K562 (cell line): ENCODE measurements at regions not wholly inside any gene's neighbourhood (a gene's known extent, or its start where the extent isn't known, plus 50 kb on each side); places are given as distances from the start of the nearest gene placed in this dataset.

ENCODE experiments used
- ATAC-seq: fragments of 200-7000 bp; cut with Tn5 transposase; 3 replicates; pipeline ENCODE4 v1.9.1; 2020; ENCODE audit warnings: moderate library complexity
- BruUV-seq: library from RNA; stranded (reverse); fragments of 400-500 nt; replicated peaks from 2 replicates; lab custom pipeline; 2021; lab: Mats Ljungman, UMichigan
- CTCF ChIA-PET: fragments of 300-600 bp; formaldehyde crosslinking; extraction: SDS; loops from one replicate; lab custom pipeline; 2021; ENCODE audit warnings: low intra/inter-chr PET ratio; lab: Yijun Ruan, JAX
- POLR2A ChIA-PET: fragments of 300-600, 350-650 bp; sonication (Branson Sonifier 250); formaldehyde crosslinking; extraction: SDS; loops from one replicate; lab custom pipeline; 2021; ENCODE audit warnings: antibody characterized with exemption, inconsistent platforms; lab: Yijun Ruan, JAX
- DNase-seq, 4 experiments: peaks; one replicate each; pipeline versions ENCODE4 v3.0.0 to v3.0.0-alpha.2; 2011 to 2018; ENCODE audit warnings: low spot score in 3 of 4, mixed read lengths in 3 of 4; ENCODE audit errors: extremely low read depth in 1 of 4
- FAIRE-seq: peaks from 2 replicates; lab custom pipeline; 2011; peaks lifted over from hg19 to GRCh38; lab: Jason Lieb, UNC
- H2AFZ ChIP-seq: 2 replicates; pipeline ENCODE4 v1.6.0; 2011; ENCODE audit warnings: low read depth, low read length, control low read depth, inconsistent platforms
- H3K27ac ChIP-seq: fragments of 200-600 bp; 3 replicates; pipeline ENCODE4 v1.8.0; 2011; ENCODE audit warnings: low read depth, mild to moderate bottlenecking, control low read depth, inconsistent platforms, low read length, moderate library complexity, mixed read lengths; ENCODE audit errors: extremely low read depth
- H3K27me3 ChIP-seq, 2 experiments: fragments of 300-600 bp in 1 of 2; 2 replicates in 1 of 2; 3 replicates in 1 of 2; pipeline versions ENCODE4 v1.6.0 to v1.8.0; 2011; ENCODE audit warnings: inconsistent platforms in 2 of 2, low read length in 2 of 2, mild to moderate bottlenecking in 1 of 2, mixed read lengths in 1 of 2, moderate library complexity in 1 of 2; ENCODE audit not compliant: control insufficient read depth in 2 of 2, insufficient read depth in 2 of 2
- H3K36me3 ChIP-seq: fragments of 300-600 bp; 3 replicates; pipeline ENCODE4 v1.8.0; 2011; ENCODE audit warnings: mild to moderate bottlenecking, low read length, inconsistent platforms; ENCODE audit not compliant: control insufficient read depth, insufficient read depth
- H3K4me1 ChIP-seq, 2 experiments: fragments of 200-600 bp in 1 of 2; replicated peaks in 1 of 2; 2 replicates in 1 of 2; 3 replicates in 1 of 2; pipeline versions ENCODE4 v1.5.1 to v1.8.0; 2011; ENCODE audit warnings: inconsistent platforms in 2 of 2, low read length in 2 of 2, mild to moderate bottlenecking in 1 of 2, mixed read lengths in 1 of 2, moderate library complexity in 1 of 2; ENCODE audit not compliant: control insufficient read depth in 2 of 2, insufficient read depth in 2 of 2
- H3K4me2 ChIP-seq: 2 replicates; pipeline ENCODE4 v1.6.1; 2011; ENCODE audit warnings: low read length, control low read depth, inconsistent platforms, mixed read lengths; ENCODE audit not compliant: insufficient read depth
- H3K4me3 ChIP-seq: fragments of 200-600 bp; sonication (generic), shearing (Covaris generic); 2 replicates; pipeline ENCODE4 v1.5.1; 2016; ENCODE audit warnings: control low read depth, inconsistent platforms
- H3K79me2 ChIP-seq: fragments of 200-600 bp; 3 replicates; pipeline ENCODE4 v1.8.0; 2011; ENCODE audit warnings: low read length, inconsistent platforms; ENCODE audit not compliant: control insufficient read depth, insufficient read depth
- H3K9ac ChIP-seq, 2 experiments: 2 replicates each; pipeline versions ENCODE4 v1.6.0 to v1.6.1; 2011; ENCODE audit warnings: low read depth in 2 of 2, low read length in 2 of 2, control low read depth in 1 of 2, inconsistent platforms in 1 of 2, mild to moderate bottlenecking in 1 of 2, mixed read lengths in 1 of 2; ENCODE audit not compliant: insufficient read depth in 1 of 2
- H3K9me1 ChIP-seq: one replicate; pipeline ENCODE4 v1.6.0; 2011; ENCODE audit warnings: inconsistent platforms, mild to moderate bottlenecking, low read length, moderate library complexity; ENCODE audit not compliant: control insufficient read depth, insufficient read depth
- H3K9me3 ChIP-seq: replicated peaks from 2 replicates; pipeline ENCODE4 v1.5.1; 2011; ENCODE audit warnings: low read depth, low read length, inconsistent platforms; ENCODE audit not compliant: control insufficient read depth, insufficient read depth
- H4K20me1 ChIP-seq: replicated peaks from 2 replicates; pipeline ENCODE4 v1.6.1; 2011; ENCODE audit warnings: low read length, inconsistent platforms, mixed read lengths; ENCODE audit not compliant: control insufficient read depth, insufficient read depth
- ARNT ChIP-seq, 2 experiments: fragments of 450-650 bp; IDR thresholded peaks; 2 replicates each; pipeline ENCODE4 v1.6.1; 2016; ENCODE audit warnings: mild to moderate bottlenecking in 1 of 2
- ETV5 ChIP-seq: sonication (generic); formaldehyde crosslinking; IDR thresholded peaks from 2 replicates; pipeline ENCODE4 v1.4.0; 2020; ENCODE audit warnings: low read depth, mild to moderate bottlenecking, missing genetic modification reagents
- GATAD2B ChIP-seq: fragments of 450-650 bp; IDR thresholded peaks from 2 replicates; pipeline ENCODE4 v1.6.1; 2017; ENCODE audit warnings: mild to moderate bottlenecking, borderline replicate concordance
- MAFK ChIP-seq: IDR thresholded peaks from 2 replicates; pipeline ENCODE4 v1.6.1; 2011; ENCODE audit warnings: low read length, improper control_type of control experiment
- SRSF7 ChIP-seq: fragments of 200-400 bp; formaldehyde crosslinking; optimal IDR thresholded peaks from 2 replicates; pipeline ENCODE3; 2017; ENCODE audit warnings: mild to moderate bottlenecking, low read depth, low read length
- THAP7 ChIP-seq: fragments of 250-450 bp; sonication (Bioruptor Pico); IDR thresholded peaks from 2 replicates; pipeline ENCODE4 v1.5.0; 2021
- TRIM24 ChIP-seq, 2 experiments: fragments of 450-650 bp; IDR thresholded peaks; 2 replicates each; pipeline ENCODE4 v1.6.1; 2016
- ZBTB9 ChIP-seq: fragments of 450-650 bp; formaldehyde crosslinking; IDR thresholded peaks from 2 replicates; pipeline ENCODE4 v1.4.0; 2020; ENCODE audit warnings: mild to moderate bottlenecking, moderate library complexity
- ZNF444 ChIP-seq: fragments of 250-450 bp; sonication (Bioruptor Pico); IDR thresholded peaks from 2 replicates; pipeline ENCODE4 v1.4.0; 2020; ENCODE audit warnings: mild to moderate bottlenecking, moderate library complexity
- ZNF586 ChIP-seq: fragments of 450-650 bp; formaldehyde crosslinking; conservative IDR thresholded peaks from 2 replicates; pipeline ENCODE4 v1.4.0; 2020; ENCODE audit warnings: mild to moderate bottlenecking, moderate library complexity
- WGBS: fragments of 100-300 bp; shearing (Covaris generic); methylation state at CpG from one replicate; pipeline ENCODE4 v1.1.6; 2016; ENCODE audit warnings: low coverage, mixed read lengths; ENCODE audit not compliant: insufficient coverage; ENCODE audit errors: missing lambda C conversion rate; 5-methylcytosine and 5-hydroxymethylcytosine counted together
- in situ Hi-C: fragments of 300-500 bp; cut with MboI; formaldehyde crosslinking; loops from 4 replicates; pipeline ENCODE4 v1.15.0; 2018; ENCODE audit warnings: inconsistent platforms, mixed read lengths
- intact Hi-C: fragments of 100-400 bp; cut with micrococcal nuclease; formaldehyde crosslinking; loops from 2 replicates; pipeline ENCODE4 v1.14.2; 2022

- intact Hi-C loops (no loop called here), in situ Hi-C loops (no loop called here)
- no peak overlapping the region for H3K9ac ChIP-seq
- H3K4me3 ChIP-seq: no peak overlapping the region
- no peaks in the 10 kb centered on the region for H3K79me2 ChIP-seq
- H3K4me1 ChIP-seq: no peaks in the 10 kb centered on the region
- no peaks in the 10 kb centered on the region for H3K9me3 ChIP-seq
- DNase-seq: no peak
- TF ChIP-seq TRIM24 (IDR thresholded peaks at IDR 0.05): no peak
- no peak for TF ChIP-seq ZBTB9
- TF ChIP-seq ETV5 (CRISPR knock-in tag): no peak
- TF ChIP-seq ARNT (IDR thresholded peaks at IDR 0.05): no peak
- TF ChIP-seq ZNF586 (CRISPR knock-in tag): no peak
- TF ChIP-seq GATAD2B: no peak
- no peak for TF ChIP-seq MAFK
- no peak for TF ChIP-seq THAP7
- TF ChIP-seq SRSF7: no peak
- TF ChIP-seq ZNF444: no peak
- H3K27me3 ChIP-seq: no peaks in the 10 kb centered on the region
- H4K20me1 ChIP-seq: no peaks in the 10 kb centered on the region
- H3K9me1 ChIP-seq: no peaks in the 10 kb centered on the region
- no peak for FAIRE-seq
- ChIA-PET POLR2A (no interaction called here), CTCF (no interaction called here)
- BruUV-seq: no TSS peak
- H3K4me2 ChIP-seq: no peak overlapping the region
- WGBS: 2% methylated on average over 4 of the region's 4 CpGs
- no peak overlapping the region for H3K27ac ChIP-seq
- no peaks in the 10 kb centered on the region for H3K36me3 ChIP-seq
- H2AFZ ChIP-seq: no peak overlapping the region
- ATAC-seq: no peak
Observed at GRCh38 chr13:46948338-46948737, 51.5 kb upstream of the HTR2A start.
